HL-60 (cell line): ENCODE measurements at regions not wholly inside any gene's neighbourhood (a gene's known extent, or its start where the extent isn't known, plus 50 kb on each side); places are given as distances from the start of the nearest gene placed in this dataset.

Experiments
- CTCF ChIP-seq: IDR thresholded peaks from one replicate; pipeline ENCODE4 v1.5.1; 2011; ENCODE audit warnings: low read length, control low read depth, inconsistent platforms; ENCODE audit not compliant: insufficient read depth
- POLR2AphosphoS5 ChIP-seq: IDR thresholded peaks from 2 replicates; pipeline ENCODE4 v1.6.1; 2012; ENCODE audit warnings: low read depth

- TF ChIP-seq POLR2AphosphoS5 (no peak), CTCF (no peak)
Observed at GRCh38 chr12:84804691-84805473, 107.7 kb downstream of the SLC6A15 start.
